Loucy (cell line): ENCODE measurements at regions not wholly inside any gene's neighbourhood (a gene's known extent, or its start where the extent isn't known, plus 50 kb on each side); places are given as distances from the start of the nearest gene placed in this dataset.

Experiments
- H2AFZ ChIP-seq: fragments of 200-600 bp; sonication (generic); 2 replicates; pipeline ENCODE4 v1.6.0; 2016; ENCODE audit warnings: antibody characterized with exemption, mild to moderate bottlenecking, low read length, moderate library complexity
- H3F3A ChIP-seq: fragments of 200-600 bp; 2 replicates; pipeline ENCODE4 v1.6.0; 2016; ENCODE audit warnings: antibody characterized with exemption, low read depth, mild to moderate bottlenecking
- H3K27me3 ChIP-seq: fragments of 200-600 bp; sonication (generic); 2 replicates; pipeline ENCODE4 v1.6.1; 2014; ENCODE audit warnings: low read length, mild to moderate bottlenecking; ENCODE audit not compliant: insufficient read depth, poor library complexity, severe bottlenecking
- H3K36me3 ChIP-seq: fragments of 200-600 bp; sonication (generic); 2 replicates; pipeline ENCODE4 v1.6.1; 2016; ENCODE audit warnings: low read length; ENCODE audit not compliant: insufficient read depth
- H3K4me1 ChIP-seq: fragments of 200-600 bp; sonication (generic); 2 replicates; pipeline ENCODE4 v1.5.1; 2014; ENCODE audit warnings: low read length, mild to moderate bottlenecking; ENCODE audit not compliant: insufficient read depth, poor library complexity, severe bottlenecking
- H3K4me2 ChIP-seq: fragments of 200-600 bp; sonication (generic); 2 replicates; pipeline ENCODE4 v1.6.0; 2014; ENCODE audit warnings: antibody characterized with exemption, low read length, low read depth, mild to moderate bottlenecking; ENCODE audit not compliant: poor library complexity, severe bottlenecking
- H3K4me3 ChIP-seq: fragments of 200-600 bp; sonication (generic); 2 replicates; pipeline ENCODE4 v1.5.1; 2014; ENCODE audit warnings: low read length, mild to moderate bottlenecking, mixed read lengths; ENCODE audit not compliant: poor library complexity, severe bottlenecking
- H3K79me2 ChIP-seq: fragments of 200-600 bp; sonication (generic); 2 replicates; pipeline ENCODE4 v1.6.1; 2014; ENCODE audit warnings: low read length; ENCODE audit not compliant: insufficient read depth
- H3K9ac ChIP-seq: fragments of 200-600 bp; sonication (generic); 2 replicates; pipeline ENCODE4 v1.6.0; 2014; ENCODE audit warnings: mild to moderate bottlenecking, low read depth, low read length, moderate library complexity; ENCODE audit not compliant: poor library complexity, severe bottlenecking
- H3K9me2 ChIP-seq: fragments of 200-600 bp; sonication (generic); replicated peaks from 2 replicates; pipeline ENCODE4 v1.6.1; 2016; ENCODE audit warnings: low read depth, low read length, mixed read lengths
- H3K9me3 ChIP-seq: fragments of 200-600 bp; sonication (generic); 2 replicates; pipeline ENCODE4 v1.6.1; 2014; ENCODE audit warnings: mild to moderate bottlenecking, antibody characterized with exemption, low read length, low read depth; ENCODE audit not compliant: insufficient read depth
- H4K20me1 ChIP-seq: fragments of 200-600 bp; sonication (generic); 2 replicates; pipeline ENCODE4 v1.6.0; 2014; ENCODE audit warnings: antibody characterized with exemption, low read length, mild to moderate bottlenecking; ENCODE audit not compliant: insufficient read depth, poor library complexity, severe bottlenecking
- CTCF ChIP-seq: fragments of 200-600 bp; sonication (generic); conservative IDR thresholded peaks from 2 replicates; pipeline ENCODE4 v1.5.1; 2014; ENCODE audit warnings: mild to moderate bottlenecking, antibody characterized with exemption, low read length
- EZH2phosphoT487 ChIP-seq: fragments of 200-600 bp; IDR thresholded peaks from 2 replicates; pipeline ENCODE4 v1.6.1; 2018; ENCODE audit warnings: antibody characterized with exemption, mild to moderate bottlenecking, moderate library complexity, borderline replicate concordance

GRCh38 chr16:55421226-55421625 lies 57.8 kb upstream of the MMP2 start:
- no peaks in the 10 kb centered on the region for H3K36me3 ChIP-seq
- H3K4me2 ChIP-seq, result peak overlapping the region; percentile 72
- no peaks in the 10 kb centered on the region for H3K9me3 ChIP-seq
- TF ChIP-seq CTCF, result no peak
- TF ChIP-seq EZH2phosphoT487, result no peak
- peak overlapping the region; percentile 36 for H3K9ac ChIP-seq
- no peaks in the 10 kb centered on the region for H3K27me3 ChIP-seq
- peak overlapping the region; percentile 49 for H2AFZ ChIP-seq
- peak overlapping the region; percentile 54 for H3K4me3 ChIP-seq
- peaks cover 39% of the 10 kb centered on the region for H3K4me1 ChIP-seq
- no peaks in the 10 kb centered on the region for H4K20me1 ChIP-seq
- H3F3A ChIP-seq, result no peaks in the 10 kb centered on the region
- H3K79me2 ChIP-seq, result no peaks in the 10 kb centered on the region
- H3K9me2 ChIP-seq, result no peaks in the 10 kb centered on the region

- H2AFZ ChIP-seq, result peak overlapping the region; percentile 22
- peaks cover 44% of the 10 kb centered on the region for H3K4me1 ChIP-seq
- no peaks in the 10 kb centered on the region for H3F3A ChIP-seq
- H3K9ac ChIP-seq, result no peak overlapping the region
- H3K9me2 ChIP-seq, result no peaks in the 10 kb centered on the region
- TF ChIP-seq CTCF, result no peak
- TF ChIP-seq EZH2phosphoT487, result no peak
- H3K4me3 ChIP-seq, result no peak overlapping the region
- H4K20me1 ChIP-seq, result no peaks in the 10 kb centered on the region
- H3K27me3 ChIP-seq, result no peaks in the 10 kb centered on the region
- H3K9me3 ChIP-seq, result no peaks in the 10 kb centered on the region
- H3K4me2 ChIP-seq, result no peak overlapping the region
- H3K36me3 ChIP-seq, result no peaks in the 10 kb centered on the region
- no peaks in the 10 kb centered on the region for H3K79me2 ChIP-seq
These were observed 52.0 kb upstream of the MMP2 start for GRCh38 chr16:55426865-55427484.
